Vagina (tissue), 2 donors: ENCODE measurements at regions not wholly inside any gene's neighbourhood (a gene's known extent, or its start where the extent isn't known, plus 50 kb on each side); places are given as distances from the start of the nearest gene placed in this dataset.

Experiments
- DNase-seq, 2 donors: peaks; one replicate each; pipeline ENCODE4 v3.0.0-alpha.2; 2017; ENCODE audit errors: extremely low spot score in 2 of 2
- H3K27ac ChIP-seq: fragments of 200-600 bp; sonication (generic); one replicate; pipeline ENCODE4 v1.5.1; 2019
- H3K27me3 ChIP-seq: fragments of 200-600 bp; sonication (generic); one replicate; pipeline ENCODE4 v1.5.1; 2019
- H3K36me3 ChIP-seq, 2 donors: fragments of 200-600 bp; sonication (generic); one replicate each; pipeline ENCODE4 v1.5.1; 2017 to 2019
- H3K4me1 ChIP-seq: fragments of 200-600 bp; sonication (generic); one replicate; pipeline ENCODE4 v1.5.1; 2019
- H3K4me3 ChIP-seq, 2 donors: fragments of 200-600 bp; sonication (generic); 1 replicate in 1 of 2; 2 replicates in 1 of 2; pipeline ENCODE4 v1.5.1; 2016 to 2019
- H3K9me3 ChIP-seq: fragments of 200-600 bp; sonication (generic); one replicate; pipeline ENCODE4 v1.5.1; 2019
- CTCF ChIP-seq, 3 experiments: fragments of 450-650 bp in 2 of 3; fragments of 200-600 bp in 1 of 3; sonication (generic) in 1 of 3; IDR thresholded peaks; one replicate each; pipeline ENCODE4 v1.5.1; 2017 to 2019; ENCODE audit warnings: antibody characterized with exemption in 3 of 3, mild to moderate bottlenecking in 2 of 3, moderate library complexity in 2 of 3
- POLR2A ChIP-seq, 2 donors: fragments of 450-650 bp; IDR thresholded peaks; one replicate each; pipeline ENCODE4 v1.6.1; 2017; ENCODE audit warnings: antibody characterized with exemption in 2 of 2, mild to moderate bottlenecking in 2 of 2, moderate library complexity in 2 of 2
- POLR2AphosphoS5 ChIP-seq, 2 donors: sonication (generic); formaldehyde crosslinking; IDR thresholded peaks; one replicate each; pipeline ENCODE4 v1.9.0; 2017; ENCODE audit warnings: antibody characterized with exemption in 2 of 2, mild to moderate bottlenecking in 2 of 2, low read depth in 1 of 2; ENCODE audit not compliant: insufficient read depth in 1 of 2
- intact Hi-C: fragments of 100-400 bp; cut with DNase I; formaldehyde crosslinking; loops from one replicate; pipeline ENCODE4 v1.15.1; 2023

GRCh38 chr4:184954482-184954881 is 63.8 kb upstream of the HELT start:
- intact Hi-C loops, result no loop called here
- TF ChIP-seq POLR2A (IDR thresholded peaks at IDR 0.05) (no peak), CTCF (IDR thresholded peaks at IDR 0.05) (no peak), POLR2AphosphoS5 (IDR thresholded peaks at IDR 0.05; ENCODE audit: insufficient read depth in 1 of 2, low read depth in 1 of 2) (no peak)
- Histone ChIP-seq H3K4me1 (peaks cover 6% of the 10 kb centered on the region), H3K27me3 (no peaks in the 10 kb centered on the region), H3K27ac (no peak overlapping the region), H3K9me3 (no peaks in the 10 kb centered on the region), H3K4me3 (no peak overlapping the region), H3K36me3 (no peaks in the 10 kb centered on the region)
- DNase-seq, result no peak

DNA sequence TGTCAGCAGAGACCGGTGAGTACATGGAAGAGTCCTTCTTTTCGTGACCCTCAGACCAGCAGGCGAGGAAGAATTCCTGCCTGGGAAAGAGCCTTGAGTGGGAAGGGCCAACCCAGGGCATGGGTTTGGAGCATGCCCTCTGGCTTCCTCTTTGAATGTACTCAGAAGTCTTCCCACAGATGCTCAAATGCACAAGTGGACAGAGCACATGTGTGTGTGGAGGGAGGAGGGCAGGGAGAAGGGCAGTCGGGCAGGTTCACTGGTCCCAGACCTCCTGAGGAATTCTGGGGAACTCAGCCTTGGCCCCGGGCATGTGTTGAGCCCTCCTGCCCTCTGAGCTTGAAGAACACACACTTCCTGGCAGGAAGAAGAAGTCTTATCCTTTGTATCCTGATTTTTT is 63.2 kb upstream of the HELT start:
- intact Hi-C loops, result no loop called here
- no peaks in the 10 kb centered on the region for H3K27me3 ChIP-seq
- no peak overlapping the region for H3K4me3 ChIP-seq
- peaks cover 6% of the 10 kb centered on the region for H3K4me1 ChIP-seq
- no peaks in the 10 kb centered on the region for H3K36me3 ChIP-seq
- no peak overlapping the region for H3K27ac ChIP-seq
- no peaks in the 10 kb centered on the region for H3K9me3 ChIP-seq
- TF ChIP-seq POLR2AphosphoS5 (IDR thresholded peaks at IDR 0.05; ENCODE audit: insufficient read depth in 1 of 2, low read depth in 1 of 2) (no peak), CTCF (IDR thresholded peaks at IDR 0.05) (no peak), POLR2A (IDR thresholded peaks at IDR 0.05) (no peak)
- DNase-seq, result no peak

- Histone ChIP-seq H3K27me3 (no peaks in the 10 kb centered on the region), H3K36me3 (no peaks in the 10 kb centered on the region), H3K4me3 (no peak overlapping the region), H3K9me3 (no peaks in the 10 kb centered on the region), H3K27ac (no peak overlapping the region), H3K4me1 (peaks cover 12% of the 10 kb centered on the region)
- DNase-seq, result peak in 1 of 2 donors; percentile 43
- no peak for TF ChIP-seq POLR2A (IDR thresholded peaks at IDR 0.05)
- no peak for TF ChIP-seq CTCF (IDR thresholded peaks at IDR 0.05)
- no peak for TF ChIP-seq POLR2AphosphoS5 (IDR thresholded peaks at IDR 0.05; ENCODE audit: insufficient read depth in 1 of 2, low read depth in 1 of 2)
- intact Hi-C loops, result no loop called here
These were observed 62.7 kb upstream of the HELT start for GRCh38 chr4:184955636-184956035.

DNA sequence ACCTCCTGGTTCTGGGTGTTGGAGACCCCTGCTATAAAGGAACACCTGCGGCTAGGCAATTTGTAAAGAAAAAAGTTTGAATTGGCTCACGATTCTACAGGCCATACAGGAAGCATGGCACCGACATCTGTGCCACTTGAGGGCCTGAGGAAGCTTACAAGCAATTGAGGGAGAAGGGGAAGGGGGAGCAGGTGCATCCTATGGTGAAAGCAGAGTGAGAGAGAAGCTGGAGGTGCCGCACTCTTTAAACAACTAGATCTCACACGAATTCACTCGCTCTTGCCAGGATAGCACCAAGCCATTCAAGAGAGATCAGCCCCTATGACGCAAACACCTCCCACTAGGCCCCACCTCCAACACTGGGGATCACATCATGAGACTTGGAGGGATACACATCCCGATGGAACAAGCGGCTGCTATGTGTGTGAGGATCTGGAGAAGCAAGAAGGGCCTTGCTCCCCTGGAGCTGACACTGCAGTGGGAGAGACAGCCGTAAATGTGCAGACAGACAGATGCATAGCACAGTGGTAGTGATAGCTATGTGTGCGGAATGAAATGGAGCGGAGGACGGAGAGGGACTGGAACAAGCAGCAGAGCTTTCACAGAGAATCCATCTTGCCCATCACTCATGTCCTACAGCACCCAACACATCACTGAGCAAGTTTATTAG is 60.7 kb upstream of the HELT start:
- no peak overlapping the region for H3K4me3 ChIP-seq
- no peaks in the 10 kb centered on the region for H3K9me3 ChIP-seq
- H3K36me3 ChIP-seq, result no peaks in the 10 kb centered on the region
- H3K4me1 ChIP-seq, result peaks cover 19% of the 10 kb centered on the region
- TF ChIP-seq CTCF (IDR thresholded peaks at IDR 0.05) (no peak), POLR2AphosphoS5 (IDR thresholded peaks at IDR 0.05; ENCODE audit: insufficient read depth in 1 of 2, low read depth in 1 of 2) (no peak), POLR2A (IDR thresholded peaks at IDR 0.05) (no peak)
- no peak overlapping the region for H3K27ac ChIP-seq
- peak in 1 of 2 donors; percentile 82 for DNase-seq
- intact Hi-C loops, result no loop called here
- no peaks in the 10 kb centered on the region for H3K27me3 ChIP-seq

- TF ChIP-seq POLR2AphosphoS5 (IDR thresholded peaks at IDR 0.05; ENCODE audit: insufficient read depth in 1 of 2, low read depth in 1 of 2) (no peak), CTCF (IDR thresholded peaks at IDR 0.05) (no peak), POLR2A (IDR thresholded peaks at IDR 0.05) (no peak)
- DNase-seq, result no peak
- H3K4me3 ChIP-seq, result no peak overlapping the region
- peaks cover 18% of the 10 kb centered on the region for H3K4me1 ChIP-seq
- H3K27ac ChIP-seq, result no peak overlapping the region
- H3K36me3 ChIP-seq, result no peaks in the 10 kb centered on the region
- H3K27me3 ChIP-seq, result no peaks in the 10 kb centered on the region
- intact Hi-C loops, result no loop called here
- no peaks in the 10 kb centered on the region for H3K9me3 ChIP-seq
These were observed 60.0 kb upstream of the HELT start for GRCh38 chr4:184958127-184958922.
